Ishikawa (cell line): ENCODE measurements at regions not wholly inside any gene's neighbourhood (a gene's known extent, or its start where the extent isn't known, plus 50 kb on each side); places are given as distances from the start of the nearest gene placed in this dataset.

ENCODE experiments used
- CEBPB ChIP-seq: IDR thresholded peaks from 2 replicates; pipeline ENCODE4 v1.6.1; 2012
- CREB1 ChIP-seq: IDR thresholded peaks from 2 replicates; pipeline ENCODE4 v1.6.1; 2012; ENCODE audit warnings: low read depth
- EGR1 ChIP-seq: IDR thresholded peaks from 2 replicates; pipeline ENCODE4 v1.6.1; 2012
- EP300 ChIP-seq: IDR thresholded peaks from 2 replicates; pipeline ENCODE4 v1.6.1; 2012; ENCODE audit warnings: borderline replicate concordance
- FOXM1 ChIP-seq: IDR thresholded peaks from 2 replicates; pipeline ENCODE4 v1.6.1; 2012; ENCODE audit warnings: low read depth, borderline replicate concordance
- NFIC ChIP-seq: IDR thresholded peaks from 2 replicates; pipeline ENCODE4 v1.6.1; 2012
- RAD21 ChIP-seq: IDR thresholded peaks from 2 replicates; pipeline ENCODE4 v1.6.1; 2012; ENCODE audit warnings: low read depth
- TAF1 ChIP-seq: IDR thresholded peaks from 2 replicates; pipeline ENCODE4 v1.6.1; 2012; ENCODE audit warnings: low read depth, mild to moderate bottlenecking
- TCF12 ChIP-seq: IDR thresholded peaks from 2 replicates; pipeline ENCODE4 v1.6.1; 2012; ENCODE audit warnings: low read depth
- TEAD4 ChIP-seq: IDR thresholded peaks from 2 replicates; pipeline ENCODE4 v1.6.1; 2012
- YY1 ChIP-seq: IDR thresholded peaks from 2 replicates; pipeline ENCODE4 v1.6.1; 2012; ENCODE audit warnings: low read depth
- ZBTB7A ChIP-seq: IDR thresholded peaks from 2 replicates; pipeline ENCODE4 v1.6.1; 2012; ENCODE audit warnings: low read depth
- TF ChIP-seq, protein P1 (sequence below): IDR thresholded peaks from 2 replicates; pipeline ENCODE4 v1.6.1; 2012; ENCODE audit warnings: low read depth, mild to moderate bottlenecking
- TF ChIP-seq, protein P2 (sequence below): IDR thresholded peaks from 2 replicates; pipeline ENCODE4 v1.6.1; 2012
- TF ChIP-seq, protein P3 (sequence below): IDR thresholded peaks from 2 replicates; pipeline ENCODE4 v1.6.1; 2012

DNA sequence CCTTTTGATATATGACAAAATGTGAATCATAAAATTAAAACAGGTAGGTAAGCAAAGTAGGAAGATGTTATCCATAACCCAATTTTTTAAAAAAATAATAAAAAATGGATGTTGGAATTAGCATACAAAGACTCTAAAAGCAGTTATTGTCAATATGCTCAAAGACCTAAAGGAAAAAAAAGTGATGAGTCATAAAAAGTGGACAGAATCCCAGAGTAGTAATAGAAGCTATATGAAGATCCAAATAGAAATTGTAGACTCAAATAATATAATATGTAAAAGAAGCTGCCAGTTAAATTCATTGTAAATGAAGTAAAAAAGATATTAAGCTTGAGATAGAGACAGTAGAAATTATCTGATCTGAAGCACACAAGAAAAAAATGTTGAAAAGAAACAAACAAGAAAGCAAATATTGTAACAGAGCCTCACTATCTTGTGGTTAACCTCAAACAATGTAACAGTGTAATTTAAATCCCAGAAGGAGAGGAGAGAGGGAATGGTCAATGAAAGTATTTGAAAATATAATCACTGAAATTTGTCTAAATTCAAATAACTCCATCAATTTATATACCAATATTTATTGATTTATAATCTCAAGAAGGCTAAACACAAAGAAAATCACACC is 773.4 kb upstream of the RAG2 start:
- TF ChIP-seq, protein P1, sequence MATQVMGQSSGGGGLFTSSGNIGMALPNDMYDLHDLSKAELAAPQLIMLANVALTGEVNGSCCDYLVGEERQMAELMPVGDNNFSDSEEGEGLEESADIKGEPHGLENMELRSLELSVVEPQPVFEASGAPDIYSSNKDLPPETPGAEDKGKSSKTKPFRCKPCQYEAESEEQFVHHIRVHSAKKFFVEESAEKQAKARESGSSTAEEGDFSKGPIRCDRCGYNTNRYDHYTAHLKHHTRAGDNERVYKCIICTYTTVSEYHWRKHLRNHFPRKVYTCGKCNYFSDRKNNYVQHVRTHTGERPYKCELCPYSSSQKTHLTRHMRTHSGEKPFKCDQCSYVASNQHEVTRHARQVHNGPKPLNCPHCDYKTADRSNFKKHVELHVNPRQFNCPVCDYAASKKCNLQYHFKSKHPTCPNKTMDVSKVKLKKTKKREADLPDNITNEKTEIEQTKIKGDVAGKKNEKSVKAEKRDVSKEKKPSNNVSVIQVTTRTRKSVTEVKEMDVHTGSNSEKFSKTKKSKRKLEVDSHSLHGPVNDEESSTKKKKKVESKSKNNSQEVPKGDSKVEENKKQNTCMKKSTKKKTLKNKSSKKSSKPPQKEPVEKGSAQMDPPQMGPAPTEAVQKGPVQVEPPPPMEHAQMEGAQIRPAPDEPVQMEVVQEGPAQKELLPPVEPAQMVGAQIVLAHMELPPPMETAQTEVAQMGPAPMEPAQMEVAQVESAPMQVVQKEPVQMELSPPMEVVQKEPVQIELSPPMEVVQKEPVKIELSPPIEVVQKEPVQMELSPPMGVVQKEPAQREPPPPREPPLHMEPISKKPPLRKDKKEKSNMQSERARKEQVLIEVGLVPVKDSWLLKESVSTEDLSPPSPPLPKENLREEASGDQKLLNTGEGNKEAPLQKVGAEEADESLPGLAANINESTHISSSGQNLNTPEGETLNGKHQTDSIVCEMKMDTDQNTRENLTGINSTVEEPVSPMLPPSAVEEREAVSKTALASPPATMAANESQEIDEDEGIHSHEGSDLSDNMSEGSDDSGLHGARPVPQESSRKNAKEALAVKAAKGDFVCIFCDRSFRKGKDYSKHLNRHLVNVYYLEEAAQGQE, result no peak
- TF ChIP-seq ZBTB7A (no peak), TEAD4 (no peak), RAD21 (no peak), FOXM1 (no peak), TCF12 (no peak)

DNA sequence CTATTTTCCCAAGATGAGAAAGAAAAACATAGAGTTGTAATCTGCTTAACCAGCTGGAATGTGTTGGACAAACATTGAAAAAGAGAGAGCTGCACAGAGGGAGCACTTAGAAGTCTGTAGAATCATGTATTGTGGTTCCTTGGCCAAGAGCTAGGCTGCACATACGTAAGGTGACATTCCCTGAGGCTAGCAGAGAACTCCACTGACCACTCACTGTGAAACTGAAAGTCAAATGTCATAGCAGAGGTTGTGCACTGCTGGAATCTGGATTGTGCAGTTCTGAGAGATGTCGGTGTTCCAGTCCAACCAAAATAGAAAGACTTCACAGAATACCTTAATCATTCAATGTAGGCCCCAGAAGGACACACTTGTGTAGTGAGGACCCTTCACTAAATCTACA is 772.8 kb upstream of the RAG2 start:
- no peak for TF ChIP-seq TCF12
- TF ChIP-seq NFIC, result no peak
- TF ChIP-seq ZBTB7A, result no peak
- TF ChIP-seq FOXM1, result no peak
- no peak for TF ChIP-seq EGR1
- TF ChIP-seq, protein P2, sequence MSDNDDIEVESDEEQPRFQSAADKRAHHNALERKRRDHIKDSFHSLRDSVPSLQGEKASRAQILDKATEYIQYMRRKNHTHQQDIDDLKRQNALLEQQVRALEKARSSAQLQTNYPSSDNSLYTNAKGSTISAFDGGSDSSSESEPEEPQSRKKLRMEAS, result no peak
- TF ChIP-seq TAF1, result no peak
- no peak for TF ChIP-seq CEBPB
- no peak for TF ChIP-seq YY1
- TF ChIP-seq RAD21, result no peak

DNA sequence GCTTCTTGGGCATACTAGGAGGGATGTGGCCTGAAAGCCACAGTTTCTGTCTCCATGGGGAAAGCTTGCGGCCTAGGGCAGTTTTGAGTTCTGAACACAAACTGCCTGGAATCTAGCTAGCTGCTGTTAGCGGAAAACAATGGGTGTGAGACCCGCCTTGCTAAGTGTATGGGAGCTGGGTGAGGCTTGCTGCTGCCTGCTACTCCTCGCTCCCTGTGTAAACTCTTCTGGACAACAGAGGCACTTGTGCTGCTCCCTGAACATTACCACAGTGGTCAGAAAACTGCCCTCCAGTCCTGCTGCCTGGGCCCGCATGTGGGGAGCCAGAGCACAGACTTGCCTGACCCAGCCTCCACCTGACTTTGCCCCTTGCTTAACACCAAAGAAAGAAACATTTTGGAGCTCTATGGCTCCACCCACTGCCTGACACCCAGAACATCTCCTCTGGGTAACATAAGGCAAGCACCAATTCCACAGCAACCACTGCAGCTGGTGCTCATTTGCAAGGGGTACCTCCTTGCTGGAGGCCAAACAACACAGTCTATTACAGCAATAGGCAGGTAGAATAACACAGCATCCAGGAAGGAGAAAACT is 766.3 kb upstream of the RAG2 start:
- TF ChIP-seq FOXM1, result no peak
- no peak for TF ChIP-seq TEAD4

DNA sequence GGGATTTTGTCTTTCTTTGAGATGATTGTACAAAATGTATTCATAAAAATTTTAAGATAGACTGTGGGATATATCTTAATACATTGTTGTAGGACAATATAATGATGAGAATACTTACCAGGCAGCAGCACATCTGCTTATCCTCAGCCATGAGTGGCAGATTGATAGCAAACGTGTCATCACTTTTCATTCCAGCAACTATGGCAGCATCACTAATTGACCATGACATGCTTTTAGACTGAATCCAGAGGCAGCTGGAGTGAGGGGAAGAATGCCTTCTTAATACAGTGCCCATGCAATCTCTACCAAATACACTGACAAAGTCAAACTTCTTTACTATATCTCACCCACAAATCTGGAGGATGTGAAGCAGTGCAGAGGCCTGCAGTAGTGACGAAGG is 755.2 kb upstream of the RAG2 start:
- TF ChIP-seq EP300, result no peak
- TF ChIP-seq RAD21, result no peak
- TF ChIP-seq NFIC, result no peak
- TF ChIP-seq, protein P3, sequence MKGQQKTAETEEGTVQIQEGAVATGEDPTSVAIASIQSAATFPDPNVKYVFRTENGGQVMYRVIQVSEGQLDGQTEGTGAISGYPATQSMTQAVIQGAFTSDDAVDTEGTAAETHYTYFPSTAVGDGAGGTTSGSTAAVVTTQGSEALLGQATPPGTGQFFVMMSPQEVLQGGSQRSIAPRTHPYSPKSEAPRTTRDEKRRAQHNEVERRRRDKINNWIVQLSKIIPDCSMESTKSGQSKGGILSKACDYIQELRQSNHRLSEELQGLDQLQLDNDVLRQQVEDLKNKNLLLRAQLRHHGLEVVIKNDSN, result no peak
- no peak for TF ChIP-seq TCF12
- no peak for TF ChIP-seq TAF1
- no peak for TF ChIP-seq CEBPB
- no peak for TF ChIP-seq EGR1
- TF ChIP-seq, protein P2, result no peak
- TF ChIP-seq FOXM1, result no peak
- no peak for TF ChIP-seq CREB1
- TF ChIP-seq, protein P1, result no peak
- no peak for TF ChIP-seq ZBTB7A
- no peak for TF ChIP-seq TEAD4
- no peak for TF ChIP-seq YY1

DNA sequence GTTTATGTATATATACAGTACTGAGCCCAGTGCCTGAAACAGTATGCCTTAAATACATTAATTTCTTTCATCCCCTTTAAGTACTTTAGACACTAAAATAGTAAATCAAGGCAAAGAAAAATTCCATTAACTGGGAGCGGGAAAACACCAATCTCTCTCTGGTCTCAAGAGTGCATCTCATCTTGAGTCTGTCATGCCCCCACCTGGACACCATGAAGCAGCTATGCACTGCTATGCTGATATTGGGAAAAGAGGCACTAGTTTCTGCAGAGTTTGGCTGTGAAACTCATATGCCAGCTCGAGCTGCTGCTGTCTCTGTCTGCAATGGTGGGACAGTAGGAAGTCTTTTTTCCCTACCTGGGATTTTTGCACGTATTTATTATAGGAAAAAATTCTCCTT is 754.4 kb upstream of the RAG2 start:
- TF ChIP-seq YY1, result no peak

DNA sequence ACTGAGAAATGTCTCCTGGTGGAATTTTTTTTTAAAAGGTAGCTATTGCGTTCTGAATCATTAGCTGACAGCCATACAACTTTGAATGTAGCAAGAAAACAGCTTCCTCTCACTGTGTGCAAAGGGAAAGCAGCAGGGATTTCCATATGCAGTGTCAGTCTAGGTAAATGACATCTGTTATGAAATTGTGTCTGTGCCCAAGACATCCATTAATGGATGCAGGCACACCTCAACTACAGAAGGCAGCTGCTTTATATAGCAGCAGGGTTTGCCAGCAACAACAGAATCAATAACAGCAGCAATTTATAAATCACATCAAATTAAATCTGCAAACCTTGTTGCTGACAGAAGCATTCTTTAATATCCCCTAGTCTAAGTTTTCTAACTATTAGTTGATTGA is 745.3 kb upstream of the RAG2 start:
- no peak for TF ChIP-seq TCF12

DNA sequence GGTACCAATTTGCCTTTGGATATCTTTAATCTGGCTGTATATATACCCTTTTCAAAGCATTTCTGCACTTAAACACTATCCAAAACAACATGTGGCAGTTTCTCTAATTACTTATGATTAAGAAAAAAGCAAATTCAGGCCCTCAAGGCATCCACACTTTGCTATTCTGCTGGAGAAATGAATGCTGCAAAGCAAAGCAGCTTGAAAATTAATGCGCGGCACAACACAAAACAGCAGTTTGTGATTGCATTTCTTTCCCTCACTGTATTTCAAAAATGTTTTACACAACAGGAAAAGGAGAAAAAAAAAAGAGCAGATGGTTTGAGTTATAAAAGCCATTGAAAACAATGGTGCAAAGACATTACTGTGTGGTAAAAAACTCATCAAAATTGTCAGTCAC is 738.4 kb upstream of the RAG2 start:
- TF ChIP-seq, protein P3, result no peak
- TF ChIP-seq EGR1 (no peak), EP300 (no peak), FOXM1 (no peak), TAF1 (no peak)
- TF ChIP-seq, protein P2, result no peak
